GM18505 (cell line): ENCODE measurements at regions not wholly inside any gene's neighbourhood (a gene's known extent, or its start where the extent isn't known, plus 50 kb on each side); places are given as distances from the start of the nearest gene placed in this dataset.

Experiments
- ATAC-seq: cut with Tn5 transposase; IDR thresholded peaks from one replicate; pipeline ENCODE4 v1.9.1; 2021; ENCODE audit not compliant: unreplicated experiment
- POLR2A ChIP-seq: IDR thresholded peaks from 4 replicates; pipeline ENCODE4 v1.6.1; 2011; ENCODE audit warnings: borderline replicate concordance; ENCODE audit not compliant: insufficient read depth, insufficient read length; ENCODE audit errors: extremely low read depth

GRCh38 chr9:107064378-107064777, 201.4 kb downstream of the ZNF462 start:
- ATAC-seq: no peak
- no peak for TF ChIP-seq POLR2A

- no peak for TF ChIP-seq POLR2A
- no peak for ATAC-seq
Observed at GRCh38 chr9:107065549-107065948, 202.6 kb downstream of the ZNF462 start.

GRCh38 chr9:107067739-107068416, 204.9 kb downstream of the ZNF462 start:
- TF ChIP-seq POLR2A: no peak
- ATAC-seq: no peak

GRCh38 chr9:107068581-107068980, 205.6 kb downstream of the ZNF462 start:
- no peak for TF ChIP-seq POLR2A
- no peak for ATAC-seq

- ATAC-seq: no peak
- TF ChIP-seq POLR2A: no peak
Observed at GRCh38 chr9:107070586-107070985, 207.6 kb downstream of the ZNF462 start.

GRCh38 chr9:107078061-107078460, 205.0 kb upstream of the RAD23B start:
- ATAC-seq: no peak

GRCh38 chr9:107079589-107079988, 203.5 kb upstream of the RAD23B start:
- TF ChIP-seq POLR2A: no peak
- ATAC-seq: no peak

More at GRCh38 chr9:107078061-107078460, 205.0 kb upstream of the RAD23B start:
- TF ChIP-seq POLR2A: no peak

GRCh38 chr9:107080130-107080529, 202.9 kb upstream of the RAD23B start:
- no peak for TF ChIP-seq POLR2A
- no peak for ATAC-seq

- ATAC-seq: no peak
- TF ChIP-seq POLR2A: no peak
Observed at GRCh38 chr9:107086460-107086859, 196.6 kb upstream of the RAD23B start.

- ATAC-seq: no peak
- no peak for TF ChIP-seq POLR2A
Observed at GRCh38 chr9:107087222-107087621, 195.9 kb upstream of the RAD23B start.

GRCh38 chr9:107090218-107090617, 192.9 kb upstream of the RAD23B start:
- no peak for ATAC-seq

GRCh38 chr9:107093365-107094060, 189.6 kb upstream of the RAD23B start:
- no peak for TF ChIP-seq POLR2A
- ATAC-seq: no peak

More at GRCh38 chr9:107090218-107090617, 192.9 kb upstream of the RAD23B start:
- no peak for TF ChIP-seq POLR2A

GRCh38 chr9:107094370-107094769, 188.7 kb upstream of the RAD23B start:
- no peak for ATAC-seq
- TF ChIP-seq POLR2A: no peak

- no peak for TF ChIP-seq POLR2A
- no peak for ATAC-seq
Observed at GRCh38 chr9:107100591-107100990, 182.5 kb upstream of the RAD23B start.

- ATAC-seq: no peak
- no peak for TF ChIP-seq POLR2A
Observed at GRCh38 chr9:107102011-107102410, 181.1 kb upstream of the RAD23B start.

- TF ChIP-seq POLR2A: no peak
- no peak for ATAC-seq
Observed at GRCh38 chr9:107103621-107104020, 179.5 kb upstream of the RAD23B start.
